Neural cell (in vitro differentiated cells): ENCODE measurements at regions not wholly inside any gene's neighbourhood (a gene's known extent, or its start where the extent isn't known, plus 50 kb on each side); places are given as distances from the start of the nearest gene placed in this dataset.

Experiments
- H2AFZ ChIP-seq: fragments of 200-600, 300-800 bp; sonication (generic), shearing (Covaris generic); 2 replicates; pipeline ENCODE4 v1.6.0; 2014; ENCODE audit warnings: low read depth, mild to moderate bottlenecking, antibody characterized with exemption, low read length, moderate library complexity
- H3F3A ChIP-seq: fragments of 200-600 bp; shearing (Covaris generic); 2 replicates; pipeline ENCODE4 v1.6.1; 2016; ENCODE audit warnings: mild to moderate bottlenecking, moderate library complexity, mixed read lengths, antibody characterized with exemption, low read length; ENCODE audit not compliant: insufficient read depth, poor library complexity, severe bottlenecking
- H3K27ac ChIP-seq: fragments of 200-600, 300-800 bp; sonication (generic), shearing (Covaris generic); 2 replicates; pipeline ENCODE4 v1.5.1; 2014; ENCODE audit warnings: mild to moderate bottlenecking, low read length, moderate library complexity
- H3K27me3 ChIP-seq: fragments of 300-800, 200-600 bp; sonication (generic), shearing (Covaris generic); 2 replicates; pipeline ENCODE4 v1.6.0; 2014; ENCODE audit warnings: mild to moderate bottlenecking, low read depth, low read length, moderate library complexity; ENCODE audit not compliant: insufficient read depth
- H3K36me3 ChIP-seq: fragments of 300-800, 200-600 bp; sonication (generic), shearing (Covaris generic); 2 replicates; pipeline ENCODE4 v1.5.1; 2014; ENCODE audit warnings: mild to moderate bottlenecking, antibody characterized with exemption, low read length, moderate library complexity; ENCODE audit not compliant: insufficient read depth
- H3K4me2 ChIP-seq: fragments of 300-800, 200-600 bp; sonication (generic), shearing (Covaris generic); 2 replicates; pipeline ENCODE4 v1.6.0; 2014; ENCODE audit warnings: mild to moderate bottlenecking, low read length
- H3K4me3 ChIP-seq: fragments of 300-800, 200-600 bp; sonication (generic), shearing (Covaris generic); 2 replicates; pipeline ENCODE4 v1.5.1; 2014; ENCODE audit warnings: mild to moderate bottlenecking, low read length, moderate library complexity
- H3K79me2 ChIP-seq: fragments of 200-600 bp; shearing (Covaris generic); replicated peaks from 2 replicates; pipeline ENCODE4 v1.6.0; 2014; ENCODE audit warnings: mild to moderate bottlenecking, low read length, moderate library complexity; ENCODE audit not compliant: insufficient read depth
- H3K9ac ChIP-seq: fragments of 300-800, 200-600 bp; sonication (generic), shearing (Covaris generic); 2 replicates; pipeline ENCODE4 v1.6.1; 2016; ENCODE audit warnings: mild to moderate bottlenecking, low read length, mixed read lengths
- H3K9me2 ChIP-seq: fragments of 200-600 bp; shearing (Covaris generic); 2 replicates; pipeline ENCODE4 v1.6.1; 2016; ENCODE audit warnings: mild to moderate bottlenecking, low read length, mixed read lengths; ENCODE audit not compliant: insufficient read depth
- H3K9me3 ChIP-seq: fragments of 200-600, 300-800 bp; sonication (generic), shearing (Covaris generic); 2 replicates; pipeline ENCODE4 v1.6.1; 2016; ENCODE audit warnings: mild to moderate bottlenecking, mixed run types, low read length, moderate library complexity, mixed read lengths
- H4K20me1 ChIP-seq: fragments of 200-600 bp; shearing (Covaris generic); 2 replicates; pipeline ENCODE4 v1.6.1; 2016; ENCODE audit warnings: mild to moderate bottlenecking, mixed run types; ENCODE audit not compliant: insufficient read depth
- CTCF ChIP-seq: fragments of 450-650 bp; IDR thresholded peaks from 2 replicates; pipeline ENCODE4 v1.5.1; 2014; ENCODE audit warnings: antibody characterized with exemption, mild to moderate bottlenecking, moderate library complexity; ENCODE audit not compliant: poor library complexity, severe bottlenecking
- EP300 ChIP-seq: fragments of 450-650 bp; conservative IDR thresholded peaks from 2 replicates; pipeline ENCODE4 v1.6.1; 2014; ENCODE audit warnings: antibody characterized with exemption, mild to moderate bottlenecking, moderate library complexity; ENCODE audit not compliant: poor library complexity, severe bottlenecking
- EZH2 ChIP-seq: fragments of 200-600, 300-800 bp; shearing (Covaris generic), sonication (generic); IDR thresholded peaks from 2 replicates; pipeline ENCODE4 v1.6.1; 2014; ENCODE audit warnings: antibody characterized with exemption, low read length, borderline replicate concordance, mild to moderate bottlenecking; ENCODE audit not compliant: insufficient read depth, poor library complexity, severe bottlenecking
- MXI1 ChIP-seq: fragments of 450-650 bp; conservative IDR thresholded peaks from 2 replicates; pipeline ENCODE4 v1.6.1; 2014; ENCODE audit warnings: antibody characterized with exemption, mild to moderate bottlenecking; ENCODE audit not compliant: poor library complexity, severe bottlenecking
- POLR2AphosphoS5 ChIP-seq: IDR thresholded peaks from 2 replicates; pipeline ENCODE4 v1.6.1; 2012
- RAD21 ChIP-seq: fragments of 450-650 bp; conservative IDR thresholded peaks from 2 replicates; pipeline ENCODE4 v1.6.1; 2014; ENCODE audit warnings: antibody characterized with exemption, mild to moderate bottlenecking, moderate library complexity
- REST ChIP-seq: IDR thresholded peaks from 2 replicates; pipeline ENCODE4 v1.6.1; 2012; ENCODE audit warnings: borderline replicate concordance
- SMC3 ChIP-seq: fragments of 450-650 bp; conservative IDR thresholded peaks from 2 replicates; pipeline ENCODE4 v1.6.1; 2014; ENCODE audit warnings: antibody characterized with exemption, mild to moderate bottlenecking, moderate library complexity; ENCODE audit not compliant: poor library complexity
- TAF1 ChIP-seq: IDR thresholded peaks from 2 replicates; pipeline ENCODE4 v1.6.1; 2012; ENCODE audit warnings: low read depth

GRCh38 chr9:11500780-11501179 lies 888.0 kb upstream of the PTPRD start:
- H3F3A ChIP-seq, result no peaks in the 10 kb centered on the region
- no peak overlapping the region for H3K4me2 ChIP-seq
- no peaks in the 10 kb centered on the region for H3K27me3 ChIP-seq
- TF ChIP-seq RAD21, result no peak
- TF ChIP-seq MXI1, result no peak
- TF ChIP-seq REST, result no peak
- no peak for TF ChIP-seq EP300
- no peak for TF ChIP-seq CTCF
- TF ChIP-seq EZH2, result no peak
- no peak for TF ChIP-seq POLR2AphosphoS5
- TF ChIP-seq SMC3, result no peak
- TF ChIP-seq TAF1, result no peak
- no peaks in the 10 kb centered on the region for H3K9me3 ChIP-seq
- H3K9me2 ChIP-seq, result no peaks in the 10 kb centered on the region
- H3K9ac ChIP-seq, result no peak overlapping the region
- H3K79me2 ChIP-seq, result no peaks in the 10 kb centered on the region
- no peaks in the 10 kb centered on the region for H3K36me3 ChIP-seq
- H2AFZ ChIP-seq, result no peak overlapping the region
- no peak overlapping the region for H3K4me3 ChIP-seq
- no peaks in the 10 kb centered on the region for H4K20me1 ChIP-seq
- no peak overlapping the region for H3K27ac ChIP-seq

- no peaks in the 10 kb centered on the region for H3K9me2 ChIP-seq
- no peak overlapping the region for H3K4me2 ChIP-seq
- no peak overlapping the region for H3K27ac ChIP-seq
- no peak overlapping the region for H2AFZ ChIP-seq
- TF ChIP-seq SMC3 (no peak), RAD21 (no peak), POLR2AphosphoS5 (no peak), TAF1 (no peak), MXI1 (no peak), EP300 (no peak), EZH2 (no peak), REST (no peak), CTCF (no peak)
- H3K9ac ChIP-seq, result no peak overlapping the region
- no peaks in the 10 kb centered on the region for H3K79me2 ChIP-seq
- H3F3A ChIP-seq, result no peaks in the 10 kb centered on the region
- no peaks in the 10 kb centered on the region for H3K9me3 ChIP-seq
- no peaks in the 10 kb centered on the region for H4K20me1 ChIP-seq
- no peaks in the 10 kb centered on the region for H3K27me3 ChIP-seq
- H3K4me3 ChIP-seq, result no peak overlapping the region
- H3K36me3 ChIP-seq, result no peaks in the 10 kb centered on the region
Observed at GRCh38 chr9:11506980-11507379, 894.2 kb upstream of the PTPRD start.
